Thyroid gland (tissue), 4 donors: ENCODE measurements at regions not wholly inside any gene's neighbourhood (a gene's known extent, or its start where the extent isn't known, plus 50 kb on each side); places are given as distances from the start of the nearest gene placed in this dataset.

Source experiments
- DNase-seq, 2 donors: peaks; one replicate each; pipeline ENCODE4 v3.0.0-alpha.2; 2019
- H3K27ac ChIP-seq, 3 donors: fragments of 200-600 bp; sonication (generic); 1 replicate in 2 of 3; 2 replicates in 1 of 3; pipeline ENCODE4 v1.5.1; 2016 to 2019; ENCODE audit warnings: mild to moderate bottlenecking in 1 of 3, moderate library complexity in 1 of 3
- H3K27me3 ChIP-seq: fragments of 200-600 bp; sonication (generic); one replicate; pipeline ENCODE4 v1.5.1; 2019
- H3K36me3 ChIP-seq, 2 donors: fragments of 200-600 bp; sonication (generic); one replicate each; pipeline ENCODE4 v1.5.1; 2016 to 2019
- H3K4me1 ChIP-seq, 2 donors: fragments of 200-600 bp; sonication (generic); one replicate each; pipeline ENCODE4 v1.5.1; 2017 to 2019
- H3K4me3 ChIP-seq, 3 donors: fragments of 200-600 bp; sonication (generic); replicated peaks in 1 of 3; 1 replicate in 2 of 3; 2 replicates in 1 of 3; pipeline ENCODE4 v1.5.1; 2016; ENCODE audit warnings: mild to moderate bottlenecking in 1 of 3
- H3K9me3 ChIP-seq: fragments of 200-600 bp; sonication (generic); one replicate; pipeline ENCODE4 v1.5.1; 2017
- POLR2A ChIP-seq, 2 donors: fragments of 450-650 bp; IDR thresholded peaks; one replicate each; pipeline ENCODE4 v1.6.1; 2017; ENCODE audit warnings: antibody characterized with exemption in 2 of 2, mild to moderate bottlenecking in 2 of 2, moderate library complexity in 1 of 2
- WGBS, 2 donors: methylation state at CpG; one replicate each; pipeline ENCODE4 v1.1.5; 2017; 5-methylcytosine and 5-hydroxymethylcytosine counted together
- intact Hi-C: fragments of 100-400 bp; cut with DNase I; formaldehyde crosslinking; loops from one replicate; pipeline ENCODE4 v1.15.1; 2023
- TF ChIP-seq, protein P1 (sequence below), 6 experiments: fragments of 200-600 bp in 3 of 6; fragments of 450-650 bp in 3 of 6; sonication (generic) in 3 of 6; IDR thresholded peaks; one replicate each; pipeline ENCODE4 v1.5.1; 2016 to 2019; ENCODE audit warnings: antibody characterized with exemption in 6 of 6, mild to moderate bottlenecking in 2 of 6, inconsistent platforms in 1 of 6, moderate library complexity in 1 of 6

- H3K4me1 ChIP-seq = peaks cover 0 to 6% of the 10 kb centered on the region in 2 donors
- H3K9me3 ChIP-seq = no peaks in the 10 kb centered on the region
- no peak overlapping the region for H3K27ac ChIP-seq
- no peaks in the 10 kb centered on the region for H3K27me3 ChIP-seq
- no peak overlapping the region for H3K4me3 ChIP-seq
- no peaks in the 10 kb centered on the region for H3K36me3 ChIP-seq
- intact Hi-C loops = no loop called here
- TF ChIP-seq POLR2A (IDR thresholded peaks at IDR 0.05) = no peak
- DNase-seq = no peak
- WGBS, 2 donors = 51 to 58% methylated on average over 5 of the region's 5 CpGs
These were observed 159.5 kb downstream of the BRMS1L start for GRCh38 chr14:35985474-35986218.

- TF ChIP-seq, protein P1, sequence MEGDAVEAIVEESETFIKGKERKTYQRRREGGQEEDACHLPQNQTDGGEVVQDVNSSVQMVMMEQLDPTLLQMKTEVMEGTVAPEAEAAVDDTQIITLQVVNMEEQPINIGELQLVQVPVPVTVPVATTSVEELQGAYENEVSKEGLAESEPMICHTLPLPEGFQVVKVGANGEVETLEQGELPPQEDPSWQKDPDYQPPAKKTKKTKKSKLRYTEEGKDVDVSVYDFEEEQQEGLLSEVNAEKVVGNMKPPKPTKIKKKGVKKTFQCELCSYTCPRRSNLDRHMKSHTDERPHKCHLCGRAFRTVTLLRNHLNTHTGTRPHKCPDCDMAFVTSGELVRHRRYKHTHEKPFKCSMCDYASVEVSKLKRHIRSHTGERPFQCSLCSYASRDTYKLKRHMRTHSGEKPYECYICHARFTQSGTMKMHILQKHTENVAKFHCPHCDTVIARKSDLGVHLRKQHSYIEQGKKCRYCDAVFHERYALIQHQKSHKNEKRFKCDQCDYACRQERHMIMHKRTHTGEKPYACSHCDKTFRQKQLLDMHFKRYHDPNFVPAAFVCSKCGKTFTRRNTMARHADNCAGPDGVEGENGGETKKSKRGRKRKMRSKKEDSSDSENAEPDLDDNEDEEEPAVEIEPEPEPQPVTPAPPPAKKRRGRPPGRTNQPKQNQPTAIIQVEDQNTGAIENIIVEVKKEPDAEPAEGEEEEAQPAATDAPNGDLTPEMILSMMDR (IDR thresholded peaks at IDR 0.05) = no peak
- no peak for TF ChIP-seq POLR2A (IDR thresholded peaks at IDR 0.05)
- Histone ChIP-seq H3K27me3 (no peaks in the 10 kb centered on the region), H3K4me3 (no peak overlapping the region), H3K27ac (no peak overlapping the region), H3K9me3 (no peaks in the 10 kb centered on the region), H3K36me3 (no peaks in the 10 kb centered on the region), H3K4me1 (no peaks in the 10 kb centered on the region)
- DNase-seq = no peak
- 72 to 77% methylated on average over 6 of the region's 6 CpGs for WGBS, 2 donors
- intact Hi-C loops = no loop called here
These were observed 153.4 kb downstream of the BRMS1L start for GRCh38 chr14:35979531-35979930.

DNA sequence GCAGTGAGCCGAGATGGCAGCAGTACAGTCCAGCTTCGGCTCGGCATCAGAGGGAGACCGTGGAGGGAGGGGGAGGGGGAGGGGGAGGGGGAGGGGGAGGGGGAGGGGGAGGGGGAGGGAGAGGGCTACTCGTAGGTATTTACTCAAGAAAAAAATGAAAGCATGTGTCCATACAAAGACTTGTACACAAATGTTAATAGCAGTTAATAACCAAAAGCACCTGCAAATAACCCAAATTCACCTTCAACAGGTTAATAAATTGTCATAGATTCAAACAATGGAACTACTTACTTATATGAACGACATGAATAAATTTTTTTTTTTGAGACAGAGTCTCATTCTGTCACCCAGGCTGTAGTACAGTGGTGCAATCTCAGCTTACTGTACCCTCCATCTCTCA lies 152.4 kb downstream of the BRMS1L start:
- no peak for DNase-seq
- Histone ChIP-seq H3K36me3 (no peaks in the 10 kb centered on the region), H3K9me3 (no peaks in the 10 kb centered on the region), H3K4me3 (no peak overlapping the region), H3K27me3 (no peaks in the 10 kb centered on the region), H3K4me1 (no peaks in the 10 kb centered on the region), H3K27ac (no peak overlapping the region)
- WGBS, 2 donors = 83 to 91% methylated on average over 2 to 6 of the region's 6 CpGs
- TF ChIP-seq, protein P1 (IDR thresholded peaks at IDR 0.05) = no peak
- TF ChIP-seq POLR2A (IDR thresholded peaks at IDR 0.05) = no peak
- intact Hi-C loops = no loop called here

DNA sequence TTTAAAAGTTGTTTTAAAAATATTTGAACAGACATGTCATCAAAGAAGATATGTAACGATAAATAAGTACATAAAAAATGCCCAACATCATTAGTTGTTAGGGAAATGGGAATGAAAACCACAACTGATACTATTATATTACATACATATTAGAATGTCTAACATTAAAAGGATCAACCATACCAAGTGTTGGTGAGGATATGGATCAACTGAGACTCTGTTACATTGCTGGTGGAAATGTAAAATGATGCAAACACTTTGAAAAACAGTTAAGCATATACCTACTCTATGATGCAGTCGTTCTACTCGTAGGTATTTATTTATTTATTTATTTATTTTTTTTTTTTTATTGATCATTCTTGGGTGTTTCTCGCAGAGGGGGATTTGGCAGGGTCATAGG lies 149.7 kb downstream of the BRMS1L start:
- Histone ChIP-seq H3K27ac (no peak overlapping the region), H3K27me3 (no peaks in the 10 kb centered on the region), H3K36me3 (no peaks in the 10 kb centered on the region), H3K4me1 (no peaks in the 10 kb centered on the region), H3K9me3 (no peaks in the 10 kb centered on the region), H3K4me3 (no peak overlapping the region)
- TF ChIP-seq, protein P1 (IDR thresholded peaks at IDR 0.05) = no peak
- no peak for TF ChIP-seq POLR2A (IDR thresholded peaks at IDR 0.05)
- intact Hi-C loops = no loop called here
- no peak for DNase-seq
- WGBS, 2 donors = 92 to 97% methylated on average over 4 of the region's 4 CpGs

- Histone ChIP-seq H3K4me1 (no peaks in the 10 kb centered on the region), H3K27ac (no peak overlapping the region), H3K4me3 (no peak overlapping the region), H3K36me3 (no peaks in the 10 kb centered on the region), H3K27me3 (no peaks in the 10 kb centered on the region), H3K9me3 (no peaks in the 10 kb centered on the region)
- no peak for DNase-seq
- whole genome bisulfite sequencing, 2 donors = 82 to 85% methylated on average over 1 of the region's 1 CpG
- intact Hi-C loops = no loop called here
- no peak for TF ChIP-seq POLR2A (IDR thresholded peaks at IDR 0.05)
- TF ChIP-seq, protein P1 (IDR thresholded peaks at IDR 0.05) = no peak
These were observed 147.6 kb downstream of the BRMS1L start for GRCh38 chr14:35973770-35974169.
